GM18861 (cell line): ENCODE measurements at regions not wholly inside any gene's neighbourhood (a gene's known extent, or its start where the extent isn't known, plus 50 kb on each side); places are given as distances from the start of the nearest gene placed in this dataset.
"Not testable (repeated sequence)": the region's sequence is repeated elsewhere in the genome, so short reads cannot be mapped to it uniquely, and the experiment has no call there.

Experiments
- ATAC-seq: cut with Tn5 transposase; IDR thresholded peaks from one replicate; pipeline ENCODE4 v1.9.1; 2021; ENCODE audit not compliant: unreplicated experiment

- ATAC-seq = no peak
These were observed 280.3 kb upstream of the TUT7 start for GRCh38 chr9:86634501-86634900.

GRCh38 chr9:86633945-86634344 lies 279.7 kb upstream of the TUT7 start:
- ATAC-seq = no peak

DNA sequence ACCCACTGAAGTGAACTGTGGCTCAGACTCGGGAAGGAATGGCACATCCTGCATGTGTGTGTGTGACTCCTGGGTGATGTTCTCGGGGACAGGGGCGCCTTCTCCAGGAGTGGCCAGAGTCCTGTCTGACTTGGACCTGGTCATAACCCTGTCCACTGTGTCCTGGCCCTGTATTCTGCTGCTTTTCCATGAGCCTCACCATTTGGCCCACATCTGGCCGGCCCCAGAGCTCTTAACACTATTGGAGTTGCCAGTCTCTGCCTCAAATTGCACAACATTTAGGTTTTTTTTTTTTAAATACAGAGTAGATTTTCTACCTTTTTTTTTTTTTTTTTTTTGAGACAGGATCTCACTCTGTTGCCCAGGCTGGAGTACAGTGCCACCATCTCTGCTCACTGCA lies 278.3 kb upstream of the TUT7 start:
- ATAC-seq = no peak

- no peak for ATAC-seq
These were observed 275.3 kb upstream of the TUT7 start for GRCh38 chr9:86629530-86629929.

DNA sequence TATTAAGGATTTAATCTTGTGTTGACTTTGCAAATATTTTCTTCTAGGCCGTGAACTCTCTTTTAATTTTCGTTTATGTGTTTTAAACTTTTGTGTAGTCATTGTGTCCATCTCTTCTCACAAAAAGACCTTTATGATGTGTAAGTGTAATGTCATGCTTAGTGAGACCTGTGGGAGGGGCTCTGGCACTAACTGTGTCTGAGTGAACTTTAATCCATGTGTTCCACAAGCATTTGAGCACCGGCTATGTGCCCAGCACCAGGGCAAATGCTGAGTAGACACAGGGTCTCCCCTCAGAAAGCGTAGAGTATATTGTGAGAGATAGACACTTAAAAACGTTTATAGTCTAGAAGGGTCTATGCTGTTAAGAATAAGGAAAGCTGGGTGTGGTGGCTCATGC lies 272.6 kb upstream of the TUT7 start:
- ATAC-seq = no peak

DNA sequence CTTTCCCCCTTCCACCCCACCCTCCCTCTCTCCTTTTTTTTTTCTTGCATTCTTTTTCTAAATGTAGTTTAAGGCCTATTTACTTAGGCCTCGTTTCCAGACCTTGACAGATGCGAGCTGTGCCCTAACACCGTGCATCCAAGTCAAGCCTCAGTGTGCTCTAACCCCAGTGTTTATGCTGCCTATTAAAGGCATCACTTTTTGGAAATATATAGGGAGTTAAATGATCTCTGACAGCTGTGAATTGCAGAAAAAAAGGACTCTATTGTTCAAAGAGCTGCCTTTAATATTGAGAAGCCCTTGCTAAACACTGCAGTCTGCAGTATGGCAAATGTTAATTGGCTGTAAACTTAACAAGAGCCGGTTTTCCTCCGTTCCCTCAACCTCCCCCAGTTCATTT lies 270.4 kb upstream of the TUT7 start:
- no peak for ATAC-seq

DNA sequence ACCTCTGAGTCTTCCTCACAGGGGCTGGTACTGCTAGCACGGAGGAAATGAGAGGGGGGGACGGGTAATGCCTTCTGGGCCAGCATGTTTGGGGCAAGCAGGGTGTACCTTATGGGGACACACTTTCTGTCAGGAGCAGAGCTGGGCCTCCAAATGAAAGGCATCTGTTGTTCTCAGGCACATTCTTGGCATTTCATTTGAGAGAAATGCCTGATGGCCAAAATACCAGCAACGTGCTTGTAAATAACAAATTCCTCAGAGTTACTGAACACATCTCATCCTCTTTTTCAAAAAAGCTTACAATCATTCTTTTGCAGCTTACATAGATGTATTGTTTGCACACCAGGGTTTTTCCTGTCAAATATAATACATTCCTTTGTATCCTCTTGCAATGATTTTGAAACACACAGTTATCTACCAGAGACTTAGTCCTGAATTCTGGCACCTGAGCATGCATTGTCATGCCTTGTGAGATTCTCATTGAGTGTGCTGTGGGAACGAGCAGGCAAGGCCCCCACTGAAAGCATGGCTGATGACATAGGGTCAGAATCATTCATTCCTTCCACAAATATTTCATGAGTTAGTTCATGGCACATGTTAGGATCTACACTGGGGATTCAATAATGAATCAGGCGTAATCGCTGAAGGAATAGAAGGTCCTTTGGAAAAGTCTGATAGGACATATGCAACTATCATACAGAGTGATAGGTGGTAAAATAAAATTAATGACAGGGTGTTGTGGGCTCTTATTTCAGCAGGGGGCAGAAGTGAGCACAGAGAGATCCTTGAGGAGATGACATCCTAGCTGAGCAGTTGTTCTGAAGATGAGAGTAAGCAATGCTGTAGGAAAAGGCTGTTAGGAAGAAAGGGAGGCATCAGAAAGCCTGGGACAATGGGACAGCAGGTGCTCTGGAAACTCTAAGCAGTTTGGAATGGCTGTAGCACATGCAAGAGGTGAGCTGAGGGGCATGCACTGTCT lies 260.9 kb upstream of the TUT7 start:
- no peak for ATAC-seq

GRCh38 chr9:86613943-86614342 lies 259.7 kb upstream of the TUT7 start:
- ATAC-seq = no peak

DNA sequence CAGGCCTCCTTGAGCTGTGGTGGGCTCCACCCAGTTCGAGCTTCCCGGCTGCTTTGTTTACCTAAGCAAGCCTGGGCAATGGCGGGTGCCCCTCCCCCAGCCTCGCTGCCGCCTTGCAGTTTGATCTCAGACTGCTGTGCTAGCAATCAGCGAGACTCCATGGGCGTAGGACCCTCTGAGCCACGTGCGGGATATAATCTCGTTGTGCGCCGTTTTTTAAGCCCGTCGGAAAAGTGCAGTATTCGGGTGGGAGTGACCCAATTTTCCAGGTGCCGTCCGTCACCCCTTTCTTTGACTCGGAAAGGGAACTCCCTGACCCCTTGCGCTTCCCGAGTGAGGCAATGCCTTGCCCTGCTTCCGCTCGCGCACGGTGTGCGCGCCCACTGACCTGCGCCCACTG lies 257.3 kb upstream of the TUT7 start:
- not testable (repeated sequence) for ATAC-seq

- ATAC-seq = no peak
These were observed 251.1 kb upstream of the TUT7 start for GRCh38 chr9:86605303-86605702.

- no peak for ATAC-seq
These were observed 250.5 kb upstream of the TUT7 start for GRCh38 chr9:86604741-86605140.

DNA sequence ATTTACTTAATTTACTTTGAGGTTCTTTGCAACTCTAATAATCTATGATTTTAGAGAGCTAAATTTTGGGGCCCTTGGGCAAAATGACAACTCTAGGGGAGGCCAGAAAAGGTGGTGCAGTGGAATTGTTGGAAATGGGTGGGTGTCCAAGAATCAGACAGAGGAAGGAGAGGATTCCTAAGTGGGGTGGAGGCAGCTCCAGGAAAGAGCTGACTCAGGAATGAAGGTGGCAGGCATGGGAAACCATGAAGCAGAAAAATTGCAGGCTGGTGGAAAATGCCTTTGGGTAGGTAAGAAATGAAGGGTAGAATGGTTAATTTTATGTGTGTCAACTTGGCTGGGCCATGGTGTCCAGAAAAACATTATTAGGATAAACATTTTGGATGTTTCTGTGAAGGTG lies 248.5 kb upstream of the TUT7 start:
- ATAC-seq = no peak

- no peak for ATAC-seq
These were observed 247.5 kb upstream of the TUT7 start for GRCh38 chr9:86601697-86602096.

DNA sequence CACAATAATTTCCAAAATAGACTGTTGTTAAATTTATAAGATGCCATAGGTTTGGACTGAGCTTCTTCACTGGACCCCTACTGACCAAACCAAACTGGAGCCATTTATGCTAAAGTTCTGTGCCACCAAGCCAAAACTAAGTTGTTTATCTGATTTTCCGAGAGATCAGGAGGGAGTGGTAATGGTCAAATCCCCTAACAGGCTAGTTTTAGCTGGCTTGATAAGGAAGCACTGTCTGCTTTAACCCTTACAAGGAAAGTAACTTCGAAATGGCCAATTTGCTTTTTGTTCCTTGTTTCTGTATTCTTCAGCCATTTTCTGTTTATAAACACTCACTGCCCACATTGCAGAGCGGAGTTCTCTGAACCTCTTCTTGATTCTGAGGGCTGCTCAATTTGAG lies 246.8 kb upstream of the TUT7 start:
- ATAC-seq = no peak

DNA sequence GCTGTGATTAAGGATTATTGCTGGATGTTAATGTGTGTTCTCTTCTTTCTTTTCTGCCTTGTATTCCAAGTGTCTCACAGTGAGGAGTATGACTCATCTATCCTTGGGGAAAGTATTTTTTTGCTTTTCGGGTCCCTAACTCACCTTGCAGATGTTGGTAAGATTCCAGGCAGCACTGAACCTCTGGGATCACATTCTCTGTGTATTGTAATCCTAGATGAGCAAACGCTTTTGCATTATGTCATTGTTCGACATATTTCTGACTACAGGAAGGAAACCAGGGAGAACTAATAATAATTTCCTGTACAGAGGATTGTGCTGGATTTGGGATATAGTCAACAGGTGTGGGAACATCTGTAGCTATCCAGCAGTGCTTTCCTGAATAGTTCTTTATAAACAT lies 246.1 kb upstream of the TUT7 start:
- ATAC-seq = no peak

DNA sequence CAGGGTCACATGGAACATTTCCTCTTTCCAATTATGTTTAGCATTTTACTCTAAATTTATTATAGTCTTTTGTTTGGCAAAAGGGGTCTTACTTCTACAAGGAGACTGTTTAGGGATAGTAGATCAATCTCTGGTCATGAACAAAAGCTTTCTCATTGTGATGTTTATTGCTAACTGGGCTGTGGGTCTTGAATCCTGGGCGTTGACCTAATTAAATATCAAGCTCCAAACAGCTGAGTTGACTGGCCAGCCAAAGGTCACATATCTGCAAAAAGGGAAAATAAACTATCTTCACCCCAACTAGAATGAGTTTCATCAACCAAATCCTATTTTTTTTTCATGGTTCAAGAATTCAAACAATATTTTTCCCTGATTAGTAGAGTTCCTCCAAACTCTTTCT lies 245.4 kb upstream of the TUT7 start:
- no peak for ATAC-seq

DNA sequence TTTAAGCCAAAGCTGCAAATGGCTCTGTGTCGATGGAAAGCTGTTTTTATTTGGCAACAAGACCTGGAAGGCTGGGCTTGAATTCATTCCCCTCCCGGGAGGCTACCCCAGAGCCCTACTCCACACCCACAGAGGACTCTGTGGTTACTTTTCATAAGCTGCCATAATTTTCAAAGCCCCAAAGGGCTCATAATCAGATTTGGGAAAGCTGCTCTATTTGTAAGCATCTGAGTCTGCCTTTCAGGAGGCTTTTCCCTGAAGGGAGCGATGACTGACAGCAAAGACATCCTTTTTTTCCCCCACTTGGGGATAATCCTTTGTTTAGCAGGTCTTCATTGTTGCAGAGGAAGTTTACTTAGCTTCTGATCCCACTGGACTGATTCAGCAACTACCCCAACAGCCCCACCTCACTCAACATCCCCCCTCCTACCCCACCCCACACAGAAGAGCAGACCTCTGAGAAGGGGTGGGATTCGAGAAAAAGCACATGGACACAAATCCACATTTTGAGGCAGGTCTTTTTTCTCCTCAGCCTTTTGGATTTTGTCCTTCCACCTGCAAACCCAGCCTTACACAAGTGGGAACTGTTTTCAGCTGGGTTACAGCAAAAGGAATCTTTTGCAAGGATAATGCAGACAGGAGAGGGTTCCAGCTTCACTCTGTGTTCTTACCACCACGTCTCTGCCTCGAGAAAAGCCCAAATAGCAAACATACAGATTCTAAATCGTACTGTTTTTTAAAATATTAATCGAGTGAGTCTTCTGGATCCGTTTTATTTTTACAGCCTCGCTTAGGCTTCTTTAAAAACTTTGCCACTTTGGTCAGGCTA lies 244.4 kb upstream of the TUT7 start:
- ATAC-seq = no peak

- ATAC-seq = no peak
These were observed 240.5 kb upstream of the TUT7 start for GRCh38 chr9:86594724-86595123.

GRCh38 chr9:86591472-86591871 lies 237.3 kb upstream of the TUT7 start:
- ATAC-seq = no peak

DNA sequence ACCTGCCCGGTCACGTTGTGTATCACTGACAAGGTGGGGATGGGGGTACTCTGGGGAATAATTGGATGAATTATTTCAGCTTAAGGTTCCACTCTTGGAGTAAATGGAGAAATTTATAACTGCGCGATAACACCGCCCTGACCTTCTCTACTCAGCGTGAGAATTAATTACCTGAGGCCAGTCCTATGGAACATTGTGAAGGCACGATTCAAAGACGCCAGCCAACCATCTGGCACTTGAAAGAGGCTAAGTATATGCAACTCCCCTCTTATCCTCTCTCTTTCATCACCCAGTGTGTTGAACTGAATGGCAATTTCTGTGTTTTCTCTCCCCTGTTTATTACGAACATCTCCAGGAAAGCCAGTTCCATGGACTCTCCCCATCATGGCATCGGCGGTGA lies 235.5 kb upstream of the TUT7 start:
- ATAC-seq = no peak

DNA sequence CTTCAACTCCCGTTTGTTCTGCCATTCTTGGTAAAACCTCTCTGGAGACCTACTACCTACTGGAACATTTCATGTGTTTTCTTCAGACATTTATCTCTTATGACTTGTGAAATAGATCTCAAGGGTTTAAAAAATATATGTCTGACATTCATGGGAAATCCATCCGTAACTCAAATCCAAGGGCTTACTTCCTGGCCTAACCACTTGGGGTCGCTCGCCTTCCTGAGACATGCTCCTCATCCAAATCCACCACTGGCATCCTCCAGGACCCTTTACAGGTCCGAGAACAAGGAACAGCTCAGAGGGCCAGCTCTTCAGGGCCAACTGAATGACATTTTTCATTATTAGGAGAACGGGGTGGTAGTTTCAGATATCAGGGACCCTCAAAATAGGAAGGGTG lies 235.1 kb upstream of the TUT7 start:
- ATAC-seq = no peak

DNA sequence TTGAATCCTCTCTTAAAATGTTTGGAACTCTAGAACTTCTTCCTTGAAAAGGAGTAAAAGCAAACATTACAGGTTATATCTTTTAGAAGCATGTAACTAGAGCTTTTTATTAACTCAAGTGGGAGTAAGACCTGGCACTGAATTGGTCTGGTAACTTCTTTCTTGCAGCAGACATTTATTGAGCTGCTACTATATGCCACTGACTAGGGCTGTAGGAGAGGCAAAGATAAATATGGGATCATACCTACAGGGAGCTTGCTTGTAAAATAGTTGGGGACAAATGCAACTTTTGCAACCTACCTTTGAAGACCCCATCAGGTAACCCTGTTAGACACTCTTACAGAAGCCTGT lies 231.9 kb upstream of the TUT7 start:
- ATAC-seq = no peak
